SK-N-SH treated with all-trans-retinoic acid at 6 μM for 48 hours (cell line): ENCODE measurements at regions not wholly inside any gene's neighbourhood (a gene's known extent, or its start where the extent isn't known, plus 50 kb on each side); places are given as distances from the start of the nearest gene placed in this dataset.

Experiments used
- ATAC-seq: fragments of 200-7000 bp; cut with Tn5 transposase; 3 replicates; pipeline ENCODE4 v1.9.1; 2020; ENCODE audit warnings: mild to moderate bottlenecking, moderate library complexity
- ARNTL ChIP-seq: fragments of 450-650 bp; formaldehyde crosslinking; IDR thresholded peaks from 2 replicates; pipeline ENCODE4 v1.5.0; 2020; ENCODE audit warnings: low read depth, mild to moderate bottlenecking, moderate library complexity, borderline replicate concordance
- BACH2 ChIP-seq: fragments of 250-450 bp; sonication (Bioruptor Pico); IDR thresholded peaks from 2 replicates; pipeline ENCODE4 v1.9.0; 2021; ENCODE audit warnings: mild to moderate bottlenecking, borderline replicate concordance
- CREB5 ChIP-seq: fragments of 250-450 bp; sonication (Bioruptor Pico); IDR thresholded peaks from 2 replicates; pipeline ENCODE4 v1.5.1; 2020; ENCODE audit warnings: low read depth, mild to moderate bottlenecking, moderate library complexity
- CSDC2 ChIP-seq: fragments of 250-450 bp; sonication (Bioruptor Pico); IDR thresholded peaks from 2 replicates; pipeline ENCODE4 v1.5.0; 2020; ENCODE audit warnings: mild to moderate bottlenecking, moderate library complexity
- CSRNP3 ChIP-seq: fragments of 250-450 bp; sonication (Bioruptor Pico); IDR thresholded peaks from 2 replicates; pipeline ENCODE4 v1.5.1; 2021; ENCODE audit warnings: mild to moderate bottlenecking, moderate library complexity
- ESRRG ChIP-seq: fragments of 250-450 bp; sonication (Bioruptor Pico); IDR thresholded peaks from 2 replicates; pipeline ENCODE4 v1.6.1; 2021; ENCODE audit warnings: mild to moderate bottlenecking
- GLIS3 ChIP-seq: fragments of 250-450 bp; sonication (Bioruptor Pico); IDR thresholded peaks from 2 replicates; pipeline ENCODE4 v1.5.0; 2020; ENCODE audit warnings: mild to moderate bottlenecking, moderate library complexity
- ISL1 ChIP-seq: fragments of 250-450 bp; sonication (Bioruptor Pico); IDR thresholded peaks from 2 replicates; pipeline ENCODE4 v2.1.2; 2022; ENCODE audit warnings: mild to moderate bottlenecking, moderate library complexity
- OSR1 ChIP-seq: fragments of 250-450 bp; sonication (Bioruptor Pico); IDR thresholded peaks from 2 replicates; pipeline ENCODE4 v1.8.0; 2022; ENCODE audit warnings: moderate library complexity, mild to moderate bottlenecking, inconsistent platforms
- PATZ1 ChIP-seq: fragments of 250-450 bp; sonication (Bioruptor Pico); IDR thresholded peaks from 2 replicates; pipeline ENCODE4 v1.8.0; 2020; ENCODE audit warnings: mild to moderate bottlenecking, moderate library complexity, borderline replicate concordance
- POU6F1 ChIP-seq: fragments of 250-450 bp; sonication (Bioruptor Pico); IDR thresholded peaks from 2 replicates; pipeline ENCODE4 v1.8.0; 2021; ENCODE audit warnings: low read depth, mild to moderate bottlenecking, moderate library complexity, borderline replicate concordance
- PPARA ChIP-seq: fragments of 250-450 bp; sonication (Bioruptor Pico); IDR thresholded peaks from 2 replicates; pipeline ENCODE4 v1.5.0; 2020; ENCODE audit warnings: mild to moderate bottlenecking, borderline replicate concordance
- RARB ChIP-seq: fragments of 250-450 bp; sonication (Bioruptor Pico); IDR thresholded peaks from 2 replicates; pipeline ENCODE4 v1.8.0; 2021; ENCODE audit warnings: mild to moderate bottlenecking, moderate library complexity
- SNAI2 ChIP-seq: fragments of 250-450 bp; sonication (Bioruptor Pico); IDR thresholded peaks from 2 replicates; pipeline ENCODE4 v1.5.0; 2020; ENCODE audit warnings: mild to moderate bottlenecking, moderate library complexity
- TCF4 ChIP-seq: fragments of 250-450 bp; sonication (Bioruptor Pico); IDR thresholded peaks from 2 replicates; pipeline ENCODE4 v1.8.0; 2021; ENCODE audit warnings: mild to moderate bottlenecking, moderate library complexity, borderline replicate concordance
- TOX ChIP-seq: fragments of 250-450 bp; sonication (Bioruptor Pico); IDR thresholded peaks from 2 replicates; pipeline ENCODE4 v1.8.0; 2021; ENCODE audit warnings: mild to moderate bottlenecking, moderate library complexity, borderline replicate concordance
- TSHZ2 ChIP-seq: fragments of 250-450 bp; sonication (Bioruptor Pico); IDR thresholded peaks from 2 replicates; pipeline ENCODE4 v1.5.0; 2020; ENCODE audit warnings: mild to moderate bottlenecking, moderate library complexity
- ZC3H10 ChIP-seq: fragments of 250-450 bp; sonication (Bioruptor Pico); IDR thresholded peaks from 2 replicates; pipeline ENCODE4 v1.5.1; 2021; ENCODE audit warnings: mild to moderate bottlenecking, moderate library complexity
- ZFP3 ChIP-seq: fragments of 250-450 bp; sonication (Bioruptor Pico); IDR thresholded peaks from 2 replicates; pipeline ENCODE4 v1.5.0; 2020; ENCODE audit warnings: mild to moderate bottlenecking, moderate library complexity
- ZFP30 ChIP-seq: fragments of 450-650 bp; formaldehyde crosslinking; IDR thresholded peaks from 2 replicates; pipeline ENCODE4 v1.5.0; 2022; ENCODE audit warnings: mild to moderate bottlenecking, moderate library complexity
- ZNF565 ChIP-seq: fragments of 450-650 bp; formaldehyde crosslinking; conservative IDR thresholded peaks from 2 replicates; pipeline ENCODE4 v1.5.0; 2020; ENCODE audit warnings: low read depth, mild to moderate bottlenecking, moderate library complexity
- ZNF70 ChIP-seq: fragments of 450-650 bp; formaldehyde crosslinking; IDR thresholded peaks from 2 replicates; pipeline ENCODE4 v1.5.0; 2020; ENCODE audit warnings: mild to moderate bottlenecking, moderate library complexity
- ZNF8 ChIP-seq: fragments of 450-650 bp; formaldehyde crosslinking; IDR thresholded peaks from 2 replicates; pipeline ENCODE4 v1.5.0; 2020; ENCODE audit warnings: mild to moderate bottlenecking, moderate library complexity

GRCh38 chr12:65540140-65540539, 261.7 kb downstream of the MSRB3 start:
- ATAC-seq, result no peak
- TF ChIP-seq ZNF565 (CRISPR knock-in tag) (no peak), GLIS3 (CRISPR knock-in tag) (no peak), ZNF8 (CRISPR knock-in tag) (no peak), CSRNP3 (no peak), SNAI2 (no peak), POU6F1 (no peak)

- no peak for TF ChIP-seq ZFP3 (CRISPR knock-in tag)
- TF ChIP-seq TCF4, result no peak
- no peak for TF ChIP-seq BACH2
- no peak for TF ChIP-seq ZNF565 (CRISPR knock-in tag)
- no peak for TF ChIP-seq ESRRG (CRISPR knock-in tag)
- TF ChIP-seq TOX (CRISPR knock-in tag), result no peak
- TF ChIP-seq ISL1 (CRISPR knock-in tag), result no peak
- TF ChIP-seq RARB, result no peak
- TF ChIP-seq CSDC2 (CRISPR knock-in tag), result no peak
- TF ChIP-seq TSHZ2 (CRISPR knock-in tag), result no peak
- no peak for TF ChIP-seq GLIS3 (CRISPR knock-in tag)
- TF ChIP-seq ZFP30, result no peak
- TF ChIP-seq CSRNP3, result no peak
- TF ChIP-seq PPARA (CRISPR knock-in tag), result no peak
- no peak for TF ChIP-seq CREB5 (CRISPR knock-in tag)
- TF ChIP-seq OSR1 (CRISPR knock-in tag), result no peak
- no peak for TF ChIP-seq ZC3H10 (CRISPR knock-in tag)
- TF ChIP-seq ZNF70, result no peak
- TF ChIP-seq PATZ1 (CRISPR knock-in tag), result no peak
- TF ChIP-seq ARNTL (CRISPR knock-in tag), result no peak
- ATAC-seq, result no peak
Observed at GRCh38 chr12:65546528-65546927, 268.0 kb downstream of the MSRB3 start.
